ENCODE measurements at regions not wholly inside any gene's neighbourhood (a gene's known extent, or its start where the extent isn't known, plus 50 kb on each side); places are given as distances from the start of the nearest gene placed in this dataset.

GRCh38 chr10:76684968-76685367, 952.6 kb downstream of the KCNMA1 start:
- no peak for TF ChIP-seq POLR2AphosphoS5 (IDR thresholded peaks at IDR 0.05)
- TF ChIP-seq, protein P1, sequence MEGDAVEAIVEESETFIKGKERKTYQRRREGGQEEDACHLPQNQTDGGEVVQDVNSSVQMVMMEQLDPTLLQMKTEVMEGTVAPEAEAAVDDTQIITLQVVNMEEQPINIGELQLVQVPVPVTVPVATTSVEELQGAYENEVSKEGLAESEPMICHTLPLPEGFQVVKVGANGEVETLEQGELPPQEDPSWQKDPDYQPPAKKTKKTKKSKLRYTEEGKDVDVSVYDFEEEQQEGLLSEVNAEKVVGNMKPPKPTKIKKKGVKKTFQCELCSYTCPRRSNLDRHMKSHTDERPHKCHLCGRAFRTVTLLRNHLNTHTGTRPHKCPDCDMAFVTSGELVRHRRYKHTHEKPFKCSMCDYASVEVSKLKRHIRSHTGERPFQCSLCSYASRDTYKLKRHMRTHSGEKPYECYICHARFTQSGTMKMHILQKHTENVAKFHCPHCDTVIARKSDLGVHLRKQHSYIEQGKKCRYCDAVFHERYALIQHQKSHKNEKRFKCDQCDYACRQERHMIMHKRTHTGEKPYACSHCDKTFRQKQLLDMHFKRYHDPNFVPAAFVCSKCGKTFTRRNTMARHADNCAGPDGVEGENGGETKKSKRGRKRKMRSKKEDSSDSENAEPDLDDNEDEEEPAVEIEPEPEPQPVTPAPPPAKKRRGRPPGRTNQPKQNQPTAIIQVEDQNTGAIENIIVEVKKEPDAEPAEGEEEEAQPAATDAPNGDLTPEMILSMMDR (IDR thresholded peaks at IDR 0.05): no peak
